Omental fat pad (tissue), 3 donors: ENCODE measurements at regions not wholly inside any gene's neighbourhood (a gene's known extent, or its start where the extent isn't known, plus 50 kb on each side); places are given as distances from the start of the nearest gene placed in this dataset.

ENCODE experiments used
- ATAC-seq: fragments of 150-250 bp; one replicate; pipeline ENCODE4 v1.9.1; 2016; ENCODE audit warnings: mild to moderate bottlenecking, moderate library complexity; ENCODE audit not compliant: low FRiP score
- DNase-seq: peaks from one replicate; pipeline ENCODE4 v3.0.0-alpha.2; 2019; ENCODE audit warnings: low spot score
- TF ChIP-seq, protein P1 (sequence below), 3 donors: fragments of 450-650 bp; IDR thresholded peaks; one replicate each; pipeline ENCODE4 v1.5.1; 2016 to 2017; ENCODE audit warnings: antibody characterized with exemption in 3 of 3, mild to moderate bottlenecking in 3 of 3, moderate library complexity in 2 of 3

DNA sequence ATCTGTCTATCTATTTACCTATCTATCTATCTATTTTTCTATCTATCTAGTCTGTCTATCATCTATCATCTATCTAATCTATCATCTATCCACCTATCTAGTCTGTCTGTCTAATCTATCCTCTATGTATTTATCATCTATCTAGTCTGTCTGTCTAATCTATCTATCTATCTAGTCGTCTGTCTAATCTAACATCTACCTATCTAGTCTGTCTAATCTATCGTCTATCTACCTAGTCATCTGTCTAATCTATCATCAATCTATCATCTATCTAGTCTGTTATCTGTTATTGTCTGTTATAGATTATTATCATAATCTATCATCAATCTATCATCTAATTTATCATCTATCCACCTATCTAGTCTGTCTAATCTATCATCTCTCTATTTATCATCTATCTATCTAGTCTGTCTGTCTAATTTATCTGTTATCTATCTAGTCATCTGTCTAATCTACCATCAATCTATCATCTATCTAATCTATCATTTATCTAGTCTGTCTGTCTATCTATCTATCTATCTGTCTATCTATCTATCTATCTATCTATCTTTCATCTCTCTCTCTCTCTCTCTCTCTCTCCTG, 80.2 kb upstream of the ZNF618 start:
- DNase-seq (no peak), ATAC-seq (no peak)
- TF ChIP-seq, protein P1, sequence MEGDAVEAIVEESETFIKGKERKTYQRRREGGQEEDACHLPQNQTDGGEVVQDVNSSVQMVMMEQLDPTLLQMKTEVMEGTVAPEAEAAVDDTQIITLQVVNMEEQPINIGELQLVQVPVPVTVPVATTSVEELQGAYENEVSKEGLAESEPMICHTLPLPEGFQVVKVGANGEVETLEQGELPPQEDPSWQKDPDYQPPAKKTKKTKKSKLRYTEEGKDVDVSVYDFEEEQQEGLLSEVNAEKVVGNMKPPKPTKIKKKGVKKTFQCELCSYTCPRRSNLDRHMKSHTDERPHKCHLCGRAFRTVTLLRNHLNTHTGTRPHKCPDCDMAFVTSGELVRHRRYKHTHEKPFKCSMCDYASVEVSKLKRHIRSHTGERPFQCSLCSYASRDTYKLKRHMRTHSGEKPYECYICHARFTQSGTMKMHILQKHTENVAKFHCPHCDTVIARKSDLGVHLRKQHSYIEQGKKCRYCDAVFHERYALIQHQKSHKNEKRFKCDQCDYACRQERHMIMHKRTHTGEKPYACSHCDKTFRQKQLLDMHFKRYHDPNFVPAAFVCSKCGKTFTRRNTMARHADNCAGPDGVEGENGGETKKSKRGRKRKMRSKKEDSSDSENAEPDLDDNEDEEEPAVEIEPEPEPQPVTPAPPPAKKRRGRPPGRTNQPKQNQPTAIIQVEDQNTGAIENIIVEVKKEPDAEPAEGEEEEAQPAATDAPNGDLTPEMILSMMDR (IDR thresholded peaks at IDR 0.05): no peak

DNA sequence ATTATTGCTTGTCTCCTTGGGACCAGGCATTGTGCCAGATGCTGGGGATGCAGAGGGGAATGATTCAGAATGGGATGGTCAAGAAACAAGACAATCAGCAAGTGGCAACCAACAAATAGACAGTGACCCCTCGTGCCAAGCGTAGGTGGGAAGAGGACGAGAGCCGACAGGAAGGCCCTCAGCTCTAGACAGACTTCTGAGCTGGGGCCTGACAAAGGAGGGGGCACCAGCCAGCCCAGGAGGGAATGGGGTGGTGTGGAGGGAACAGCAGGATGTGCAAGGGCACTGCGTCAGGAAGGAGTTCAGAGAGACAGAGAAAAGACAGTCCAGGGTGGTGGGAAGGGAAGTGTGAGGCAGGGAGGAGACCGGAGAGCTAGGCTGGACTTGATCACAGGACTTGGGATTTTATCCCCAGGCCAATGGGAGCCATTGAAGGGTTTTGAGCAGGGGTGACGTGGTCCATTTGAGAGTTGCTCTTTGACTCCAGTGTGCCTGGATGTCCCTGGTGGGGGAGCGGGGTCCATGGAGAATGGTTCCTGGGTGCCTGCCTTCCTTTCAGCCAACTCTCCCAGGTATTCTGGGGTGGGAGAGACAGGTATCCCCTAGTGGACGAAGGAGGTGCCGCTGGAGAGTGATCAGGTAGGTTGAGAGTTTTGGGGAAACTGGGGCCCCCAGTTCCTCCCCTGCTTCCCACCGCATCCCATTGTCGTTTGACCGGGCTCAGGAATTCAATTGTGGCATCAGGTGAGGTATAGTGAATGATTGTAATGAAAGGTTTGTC, 79.3 kb upstream of the ZNF618 start:
- TF ChIP-seq, protein P1 (IDR thresholded peaks at IDR 0.05): no peak

DNA sequence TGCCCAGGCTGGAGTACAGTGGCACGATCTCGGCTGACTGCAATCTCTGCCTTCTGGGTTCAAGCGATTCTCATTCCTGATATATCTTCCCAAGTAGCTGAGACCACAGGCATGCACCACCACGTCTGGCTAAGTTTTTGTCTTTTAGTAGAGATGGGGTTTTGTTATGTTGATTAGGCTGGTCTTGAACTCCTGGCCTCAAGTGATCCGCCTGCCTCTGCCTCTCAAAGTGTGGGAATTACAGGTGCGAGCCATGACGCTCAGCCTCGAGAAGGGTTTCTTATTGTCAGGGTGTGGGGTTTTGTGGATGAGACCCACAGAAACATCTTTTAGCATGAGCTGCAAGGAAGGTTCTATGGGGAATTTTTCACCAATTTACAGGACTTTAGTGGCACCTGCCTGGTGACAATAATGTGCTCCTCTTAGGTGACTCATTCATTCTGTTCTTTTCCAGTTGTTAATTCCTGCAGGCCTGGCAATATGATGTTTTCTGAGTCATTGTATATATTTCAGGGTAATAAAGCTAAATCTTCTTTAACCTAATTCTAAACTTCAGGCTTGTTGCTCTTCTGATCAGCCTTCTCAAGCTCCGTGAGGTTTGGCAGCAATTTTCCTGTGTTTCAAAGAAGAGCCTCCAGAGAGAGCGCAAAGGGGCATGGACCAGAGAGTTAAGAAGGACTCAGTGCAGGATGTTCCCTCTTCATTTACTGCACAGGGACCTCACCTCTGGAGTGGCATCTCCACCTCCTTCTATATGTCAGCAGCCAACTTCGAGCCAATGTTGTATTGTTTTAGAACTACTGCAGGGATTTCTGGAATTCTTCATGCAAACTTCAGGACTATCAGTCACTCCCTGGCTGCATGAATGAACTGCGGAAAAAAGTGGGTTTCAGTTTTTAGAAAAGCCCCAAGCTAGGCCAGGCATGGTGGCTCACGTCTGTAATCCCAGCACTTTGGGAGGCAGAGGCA, 77.8 kb upstream of the ZNF618 start:
- DNase-seq (no peak), ATAC-seq (no peak)

More for the DNA sequence above, 79.3 kb upstream of the ZNF618 start:
- no peak for ATAC-seq
- DNase-seq: no peak

DNA sequence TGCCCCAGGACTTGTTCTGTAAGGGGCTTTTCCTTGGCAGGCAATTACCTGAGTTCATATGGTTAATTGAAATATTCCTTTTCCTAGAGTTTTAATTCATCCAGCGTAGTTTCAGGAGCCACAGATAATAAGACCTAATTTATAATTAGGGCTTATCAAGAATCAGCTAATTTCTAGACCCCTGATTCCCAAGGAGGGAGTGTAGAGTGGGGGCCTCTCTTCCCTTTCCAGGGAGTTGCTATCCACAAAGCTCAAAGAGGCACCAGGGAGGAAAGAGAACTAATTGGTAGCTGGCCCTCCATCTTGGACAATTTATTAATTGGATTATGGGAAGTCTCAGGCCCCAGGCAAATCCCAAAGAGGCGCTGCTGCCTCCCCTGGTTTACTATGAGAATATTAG, 75.8 kb upstream of the ZNF618 start:
- TF ChIP-seq, protein P1 (IDR thresholded peaks at IDR 0.05): no peak

More for the DNA sequence above, 77.8 kb upstream of the ZNF618 start:
- TF ChIP-seq, protein P1 (IDR thresholded peaks at IDR 0.05): no peak

DNA sequence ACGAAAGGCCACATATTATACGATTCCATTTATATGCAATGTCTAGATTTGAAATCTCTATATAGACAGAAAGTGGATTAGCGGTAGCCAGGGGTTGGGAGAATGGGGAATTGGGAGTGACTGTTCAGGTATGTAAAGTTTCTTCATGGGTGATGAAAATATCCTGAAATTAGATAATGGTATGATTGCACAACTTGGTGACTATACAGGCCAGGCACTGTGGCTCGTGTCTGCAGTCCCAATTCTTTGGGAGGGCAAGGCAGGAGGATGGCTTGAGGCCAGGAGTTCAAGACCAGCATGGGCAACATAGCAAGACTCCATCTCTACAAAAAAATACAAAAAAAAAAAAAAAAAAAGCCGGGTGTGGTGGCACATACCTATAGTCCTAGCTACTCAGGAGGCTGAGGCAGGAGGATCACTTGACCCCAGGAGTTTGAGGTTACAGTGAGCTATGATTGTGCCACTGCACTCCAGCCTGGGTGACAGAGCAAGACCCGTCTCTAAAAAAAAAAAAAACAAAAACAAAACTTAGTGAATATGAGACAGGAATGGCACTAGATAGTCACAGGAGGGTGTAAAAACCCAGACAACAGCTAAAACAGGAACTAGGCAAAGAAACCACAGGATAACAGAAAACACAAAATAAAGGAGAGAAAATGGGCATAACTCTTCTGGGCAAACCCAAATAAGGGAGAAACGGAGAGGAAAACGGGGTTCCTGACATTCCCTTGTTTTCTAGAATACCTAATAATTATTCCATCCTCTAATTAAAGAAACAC, 72.1 kb upstream of the ZNF618 start:
- DNase-seq: no peak
- TF ChIP-seq, protein P1 (IDR thresholded peaks at IDR 0.05): no peak
- no peak for ATAC-seq

More for the DNA sequence above, 75.8 kb upstream of the ZNF618 start:
- DNase-seq: no peak
- no peak for ATAC-seq

DNA sequence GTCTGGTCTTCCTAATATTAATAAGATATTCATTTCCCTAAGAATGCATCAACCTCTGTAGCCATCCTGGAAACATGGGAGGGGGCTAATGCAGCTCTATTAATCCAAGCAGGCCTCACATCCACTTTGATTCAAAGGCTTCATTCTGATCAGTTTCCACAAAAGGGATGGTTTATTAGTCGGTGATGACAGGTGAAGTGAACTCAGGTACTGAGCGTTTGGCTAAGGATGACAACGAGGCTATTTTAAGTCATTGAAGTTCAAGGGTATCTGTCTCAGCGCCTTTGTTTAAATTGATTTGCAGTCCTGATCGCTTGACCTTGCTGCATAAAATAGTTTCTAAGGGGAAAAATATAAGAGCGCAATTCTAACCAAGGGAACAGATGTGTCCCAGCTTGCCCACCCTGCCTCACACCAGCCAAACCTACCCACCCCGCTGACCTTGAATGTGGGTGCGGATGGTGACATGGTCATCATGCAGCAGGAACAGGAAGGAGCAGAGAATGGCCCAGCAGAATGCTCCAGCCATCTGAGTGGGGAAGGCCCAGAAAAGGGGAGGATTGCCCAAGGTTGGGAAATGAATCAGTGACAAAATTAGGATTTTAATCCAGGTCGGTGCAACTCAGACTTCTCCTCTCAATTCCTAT, 70.5 kb upstream of the ZNF618 start:
- no peak for DNase-seq
- TF ChIP-seq, protein P1 (IDR thresholded peaks at IDR 0.05): no peak
- no peak for ATAC-seq
